22Rv1 (cell line): ENCODE measurements at regions not wholly inside any gene's neighbourhood (a gene's known extent, or its start where the extent isn't known, plus 50 kb on each side); places are given as distances from the start of the nearest gene placed in this dataset.

Experiments
- CTCF ChIP-seq: fragments of 450-650 bp; IDR thresholded peaks from 2 replicates; pipeline ENCODE4 v1.5.1; 2017; ENCODE audit warnings: mild to moderate bottlenecking
- ZFX ChIP-seq: fragments of 450-650 bp; IDR thresholded peaks from 2 replicates; pipeline ENCODE4 v1.6.1; 2017; ENCODE audit warnings: antibody characterized with exemption, borderline replicate concordance

GRCh38 chr3:43159876-43160255 is 54.0 kb upstream of the POMGNT2 start:
- TF ChIP-seq CTCF (no peak), ZFX (no peak)
